COLO668 (cell line): ENCODE measurements at regions not wholly inside any gene's neighbourhood (a gene's known extent, or its start where the extent isn't known, plus 50 kb on each side); places are given as distances from the start of the nearest gene placed in this dataset.
"Not testable (repeated sequence)": the region's sequence is repeated elsewhere in the genome, so short reads cannot be mapped to it uniquely, and the experiment has no call there.

ENCODE experiments used
- DNase-seq: peaks from one replicate; lab custom pipeline; 2025; ENCODE audit not compliant: unreplicated experiment; lab: John Stamatoyannopoulos, UW

GRCh38 chr6:103455275-103455674 is 1404.4 kb downstream of the HACE1 start:
- no peak for DNase-seq

- DNase-seq: no peak
Measured at GRCh38 chr6:103409475-103409874, 1450.2 kb downstream of the HACE1 start.

GRCh38 chr6:103405321-103405720 is 1454.4 kb downstream of the HACE1 start:
- no peak for DNase-seq

- no peak for DNase-seq
Measured at GRCh38 chr6:103404799-103405198, 1454.9 kb downstream of the HACE1 start.

GRCh38 chr6:103396768-103397167 is 1463.0 kb downstream of the HACE1 start:
- no peak for DNase-seq

- no peak for DNase-seq
Measured at GRCh38 chr6:103379272-103379671, 1480.4 kb downstream of the HACE1 start.

GRCh38 chr6:103367212-103367611 is 1492.5 kb downstream of the HACE1 start:
- DNase-seq: no peak

GRCh38 chr6:103356531-103356930 is 1503.2 kb downstream of the HACE1 start:
- DNase-seq: no peak

GRCh38 chr6:103344554-103345163 is 1515.1 kb downstream of the HACE1 start:
- DNase-seq: no peak

GRCh38 chr6:103335412-103335811 is 1524.3 kb downstream of the HACE1 start:
- DNase-seq: no peak

- DNase-seq: no peak
Measured at GRCh38 chr6:103326760-103327757, 1532.7 kb downstream of the HACE1 start.

GRCh38 chr6:103313432-103313831 is 1546.3 kb downstream of the HACE1 start:
- DNase-seq: no peak

GRCh38 chr6:103294376-103294775 is 1565.3 kb downstream of the HACE1 start:
- DNase-seq: not testable (repeated sequence)

GRCh38 chr6:103284835-103285234 is 1574.9 kb downstream of the HACE1 start:
- no peak for DNase-seq

- no peak for DNase-seq
Measured at GRCh38 chr6:103280417-103280816, 1579.3 kb downstream of the HACE1 start.

- no peak for DNase-seq
Measured at GRCh38 chr6:103277936-103278335, 1581.8 kb downstream of the HACE1 start.

- DNase-seq: no peak
Measured at GRCh38 chr6:103273048-103273447, 1586.7 kb downstream of the HACE1 start.

GRCh38 chr6:103269581-103269980 is 1590.1 kb downstream of the HACE1 start:
- no peak for DNase-seq

- no peak for DNase-seq
Measured at GRCh38 chr6:103268335-103268734, 1591.4 kb downstream of the HACE1 start.

- no peak for DNase-seq
Measured at GRCh38 chr6:103264020-103264419, 1595.7 kb downstream of the HACE1 start.

GRCh38 chr6:103255132-103255531 is 1604.6 kb downstream of the HACE1 start:
- no peak for DNase-seq

- DNase-seq: no peak
Measured at GRCh38 chr6:103236923-103237322, 1622.8 kb downstream of the HACE1 start.
